ENCODE measurements at regions not wholly inside any gene's neighbourhood (a gene's known extent, or its start where the extent isn't known, plus 50 kb on each side); places are given as distances from the start of the nearest gene placed in this dataset.

- H3K27me3 ChIP-seq (ENCODE audit: insufficient read depth, low read length), result no peaks in the 10 kb centered on the region
- H3F3A ChIP-seq (ENCODE audit: insufficient read depth, low read length), result no peaks in the 10 kb centered on the region
- no peak overlapping the region for H3K9ac ChIP-seq (ENCODE audit: low read length)
- no peaks in the 10 kb centered on the region for H3K9me3 ChIP-seq (ENCODE audit: low read length)
- H3K36me3 ChIP-seq (ENCODE audit: insufficient read depth, low read length), result no peaks in the 10 kb centered on the region
- no peaks in the 10 kb centered on the region for H4K20me1 ChIP-seq (ENCODE audit: insufficient read depth, low read length)
- no peak overlapping the region for H3K4me2 ChIP-seq (ENCODE audit: low read length)
- no peaks in the 10 kb centered on the region for H3K79me2 ChIP-seq (ENCODE audit: insufficient read depth, low read length)
- no peaks in the 10 kb centered on the region for H3K4me1 ChIP-seq (ENCODE audit: insufficient read depth, low read length, severe bottlenecking)
- no peaks in the 10 kb centered on the region for H3K9me2 ChIP-seq (ENCODE audit: low read depth, low read length)
- no peak for TF ChIP-seq EZH2 (IDR thresholded peaks at IDR 0.05; ENCODE audit: borderline replicate concordance, low read length)
- no peak for TF ChIP-seq CTCF (IDR thresholded peaks at IDR 0.05; ENCODE audit: low read length)
- H3K4me3 ChIP-seq (ENCODE audit: low read depth, low read length, poor library complexity, severe bottlenecking), result no peak overlapping the region
- H2AFZ ChIP-seq (ENCODE audit: low read length), result no peak overlapping the region
- H3K27ac ChIP-seq (ENCODE audit: low read depth, low read length, poor library complexity, severe bottlenecking), result no peak overlapping the region
Measured at GRCh38 chr20:12395760-12396159, 478.1 kb downstream of the BTBD3 start.

- no peaks in the 10 kb centered on the region for H3K79me2 ChIP-seq (ENCODE audit: insufficient read depth, low read length)
- no peaks in the 10 kb centered on the region for H3K9me2 ChIP-seq (ENCODE audit: low read depth, low read length)
- H3K27me3 ChIP-seq (ENCODE audit: insufficient read depth, low read length), result no peaks in the 10 kb centered on the region
- no peaks in the 10 kb centered on the region for H3K36me3 ChIP-seq (ENCODE audit: insufficient read depth, low read length)
- H3K4me1 ChIP-seq (ENCODE audit: insufficient read depth, low read length, severe bottlenecking), result no peaks in the 10 kb centered on the region
- no peaks in the 10 kb centered on the region for H3K9me3 ChIP-seq (ENCODE audit: low read length)
- H3K4me3 ChIP-seq (ENCODE audit: low read depth, low read length, poor library complexity, severe bottlenecking), result no peak overlapping the region
- H3K27ac ChIP-seq (ENCODE audit: low read depth, low read length, poor library complexity, severe bottlenecking), result no peak overlapping the region
- H3F3A ChIP-seq (ENCODE audit: insufficient read depth, low read length), result no peaks in the 10 kb centered on the region
- no peak overlapping the region for H2AFZ ChIP-seq (ENCODE audit: low read length)
- H4K20me1 ChIP-seq (ENCODE audit: insufficient read depth, low read length), result no peaks in the 10 kb centered on the region
- H3K9ac ChIP-seq (ENCODE audit: low read length), result no peak overlapping the region
- TF ChIP-seq CTCF (IDR thresholded peaks at IDR 0.05; ENCODE audit: low read length) (no peak), EZH2 (IDR thresholded peaks at IDR 0.05; ENCODE audit: borderline replicate concordance, low read length) (no peak)
- H3K4me2 ChIP-seq (ENCODE audit: low read length), result no peak overlapping the region
Measured at GRCh38 chr20:12399110-12399836, 481.6 kb downstream of the BTBD3 start.

- Histone ChIP-seq H3F3A (ENCODE audit: insufficient read depth, low read length) (no peaks in the 10 kb centered on the region), H2AFZ (ENCODE audit: low read length) (no peak overlapping the region), H3K9me3 (ENCODE audit: low read length) (peaks cover 2% of the 10 kb centered on the region; the same call in 1 of the 2 replicates), H3K27ac (ENCODE audit: low read depth, low read length, poor library complexity, severe bottlenecking) (no peak overlapping the region), H3K36me3 (ENCODE audit: insufficient read depth, low read length) (no peaks in the 10 kb centered on the region), H3K9ac (ENCODE audit: low read length) (no peak overlapping the region), H3K4me2 (ENCODE audit: low read length) (no peak overlapping the region), H3K4me3 (ENCODE audit: low read depth, low read length, poor library complexity, severe bottlenecking) (no peak overlapping the region), H3K9me2 (ENCODE audit: low read depth, low read length) (no peaks in the 10 kb centered on the region), H3K79me2 (ENCODE audit: insufficient read depth, low read length) (no peaks in the 10 kb centered on the region), H4K20me1 (ENCODE audit: insufficient read depth, low read length) (no peaks in the 10 kb centered on the region), H3K4me1 (ENCODE audit: insufficient read depth, low read length, severe bottlenecking) (no peaks in the 10 kb centered on the region), H3K27me3 (ENCODE audit: insufficient read depth, low read length) (no peaks in the 10 kb centered on the region)
- no peak for TF ChIP-seq EZH2 (IDR thresholded peaks at IDR 0.05; ENCODE audit: borderline replicate concordance, low read length)
- TF ChIP-seq CTCF (IDR thresholded peaks at IDR 0.05; ENCODE audit: low read length), result no peak
Measured at GRCh38 chr20:12404941-12405340, 487.2 kb downstream of the BTBD3 start.
